KBM-7 (cell line): ENCODE measurements at regions not wholly inside any gene's neighbourhood (a gene's known extent, or its start where the extent isn't known, plus 50 kb on each side); places are given as distances from the start of the nearest gene placed in this dataset.

ENCODE experiments used
- DNase-seq: peaks from one replicate; pipeline ENCODE4 v3.0.0-alpha.2; 2015
- in situ Hi-C: fragments of 300-500 bp; cut with MboI; formaldehyde crosslinking; loops from 2 replicates; pipeline ENCODE4 v1.14.3; 2020; ENCODE audit warnings: low sequenced_read_pairs, low pct_unique_long_range_greater_than_20kb, mixed read lengths

GRCh38 chr5:156149213-156149612 is 177.8 kb upstream of the SGCD start:
- in situ Hi-C loops: no loop called here
- DNase-seq: no peak

- in situ Hi-C loops: no loop called here
Observed at GRCh38 chr5:156153602-156154001, 173.4 kb upstream of the SGCD start.

GRCh38 chr5:156154757-156155156 is 172.2 kb upstream of the SGCD start:
- in situ Hi-C loops: no loop called here
- DNase-seq: no peak

More at GRCh38 chr5:156153602-156154001, 173.4 kb upstream of the SGCD start:
- DNase-seq: no peak

GRCh38 chr5:156155598-156155997 is 171.4 kb upstream of the SGCD start:
- in situ Hi-C loops: no loop called here
- no peak for DNase-seq

- in situ Hi-C loops: no loop called here
- DNase-seq: no peak
Observed at GRCh38 chr5:156164306-156164705, 162.7 kb upstream of the SGCD start.

- no peak for DNase-seq
- in situ Hi-C loops: no loop called here
Observed at GRCh38 chr5:156169495-156169894, 157.5 kb upstream of the SGCD start.

- DNase-seq: no peak
- in situ Hi-C loops: no loop called here
Observed at GRCh38 chr5:156170351-156170961, 156.5 kb upstream of the SGCD start.

- no peak for DNase-seq
- in situ Hi-C loops: no loop called here
Observed at GRCh38 chr5:156174225-156174624, 152.7 kb upstream of the SGCD start.

GRCh38 chr5:156178117-156178516 is 148.8 kb upstream of the SGCD start:
- in situ Hi-C loops: no loop called here
- no peak for DNase-seq

GRCh38 chr5:156181656-156182055 is 145.3 kb upstream of the SGCD start:
- in situ Hi-C loops: no loop called here
- no peak for DNase-seq

GRCh38 chr5:156182174-156182967 is 144.6 kb upstream of the SGCD start:
- in situ Hi-C loops: no loop called here
- no peak for DNase-seq

GRCh38 chr5:156186760-156187159 is 140.2 kb upstream of the SGCD start:
- in situ Hi-C loops: no loop called here
- no peak for DNase-seq

- in situ Hi-C loops: no loop called here
- no peak for DNase-seq
Observed at GRCh38 chr5:156188016-156188415, 138.9 kb upstream of the SGCD start.

GRCh38 chr5:156189628-156190027 is 137.3 kb upstream of the SGCD start:
- in situ Hi-C loops: no loop called here

GRCh38 chr5:156191547-156191946 is 135.4 kb upstream of the SGCD start:
- DNase-seq: no peak
- in situ Hi-C loops: no loop called here

More at GRCh38 chr5:156189628-156190027, 137.3 kb upstream of the SGCD start:
- DNase-seq: no peak

- DNase-seq: no peak
- in situ Hi-C loops: no loop called here
Observed at GRCh38 chr5:156197042-156197635, 129.8 kb upstream of the SGCD start.

GRCh38 chr5:156199045-156199444 is 127.9 kb upstream of the SGCD start:
- in situ Hi-C loops: no loop called here
- DNase-seq: no peak

- DNase-seq: no peak
- in situ Hi-C loops: no loop called here
Observed at GRCh38 chr5:156200938-156201787, 125.8 kb upstream of the SGCD start.

GRCh38 chr5:156201788-156202403 is 125.1 kb upstream of the SGCD start:
- DNase-seq: no peak
- in situ Hi-C loops: no loop called here
